NCI-H446 (cell line): ENCODE measurements at regions not wholly inside any gene's neighbourhood (a gene's known extent, or its start where the extent isn't known, plus 50 kb on each side); places are given as distances from the start of the nearest gene placed in this dataset.

Experiments used
- DNase-seq, 2 experiments: peaks; one replicate each; lab custom pipeline; 2025; lab: John Stamatoyannopoulos, UW

DNA sequence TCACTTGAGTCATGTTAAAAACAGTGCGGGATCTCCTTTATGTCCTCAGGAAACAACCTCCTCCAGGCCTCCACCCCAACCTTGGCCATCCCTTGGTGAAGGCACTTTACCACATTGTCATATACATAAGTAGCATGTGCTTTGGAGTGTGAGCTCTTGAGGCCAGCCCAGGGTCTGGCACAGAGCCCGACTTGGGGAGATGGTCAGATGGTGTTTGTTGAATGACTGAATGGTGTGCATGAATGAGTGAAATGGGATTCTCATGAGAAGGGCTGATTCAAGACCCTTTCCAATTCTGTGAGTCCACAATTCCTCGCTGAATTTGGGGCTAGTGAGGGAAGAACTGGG, 52.9 kb upstream of the DLK1 start:
- DNase-seq = no peak

DNA sequence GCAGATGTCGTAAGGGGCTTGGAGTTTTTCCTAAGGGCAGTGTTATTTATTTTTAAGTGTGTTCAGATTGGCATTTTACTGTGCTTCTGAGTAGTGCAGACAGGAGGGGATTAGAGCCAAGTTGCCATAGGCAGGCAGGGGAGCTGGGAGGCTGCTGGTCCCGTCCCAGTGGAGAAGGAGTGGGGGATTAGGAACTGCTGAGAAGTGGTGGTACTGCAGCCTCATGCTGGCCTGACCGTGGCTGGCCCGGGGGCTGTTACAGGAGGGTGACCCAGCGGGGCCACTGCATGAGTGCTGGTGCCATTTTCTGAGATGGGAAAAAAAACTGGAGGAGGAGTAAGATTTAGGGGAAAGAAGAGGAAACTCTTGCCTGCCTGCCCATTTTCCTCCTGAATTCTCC, 52.3 kb upstream of the DLK1 start:
- DNase-seq = no peak

DNA sequence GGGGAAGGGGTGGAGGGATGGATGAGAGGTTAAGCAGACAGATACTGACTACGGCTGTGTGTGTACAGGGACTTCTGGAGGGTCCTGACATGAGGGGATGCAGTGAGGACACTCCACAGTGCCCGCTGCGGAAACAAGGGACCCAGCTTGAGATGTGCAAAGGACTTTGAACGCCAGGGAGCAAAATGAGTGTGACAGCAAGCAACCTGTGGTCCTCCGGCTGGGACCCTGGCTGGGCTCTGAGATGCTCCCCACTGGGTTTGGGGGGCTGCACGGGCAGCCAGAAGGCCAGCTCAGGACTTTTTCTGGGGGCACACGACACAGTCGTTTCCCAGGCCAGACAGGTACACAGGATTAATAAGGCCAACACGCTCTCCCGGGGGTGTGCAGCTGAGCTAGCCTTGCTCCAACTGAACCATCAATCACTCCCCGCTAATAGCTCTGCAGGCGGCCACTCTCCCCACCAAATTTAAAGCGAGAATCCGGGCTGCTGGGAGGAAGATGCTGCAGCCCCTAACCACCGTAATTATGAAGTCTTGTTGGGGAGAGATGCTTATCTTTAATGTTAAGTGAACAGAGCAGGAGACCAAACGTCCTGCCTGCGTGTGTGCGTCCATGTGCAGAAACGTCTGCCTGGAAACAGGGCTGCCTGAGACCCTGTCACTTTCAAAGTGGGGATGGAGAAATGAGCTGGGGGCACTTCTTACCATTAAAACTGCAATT, 51.6 kb upstream of the DLK1 start:
- DNase-seq = no peak

DNA sequence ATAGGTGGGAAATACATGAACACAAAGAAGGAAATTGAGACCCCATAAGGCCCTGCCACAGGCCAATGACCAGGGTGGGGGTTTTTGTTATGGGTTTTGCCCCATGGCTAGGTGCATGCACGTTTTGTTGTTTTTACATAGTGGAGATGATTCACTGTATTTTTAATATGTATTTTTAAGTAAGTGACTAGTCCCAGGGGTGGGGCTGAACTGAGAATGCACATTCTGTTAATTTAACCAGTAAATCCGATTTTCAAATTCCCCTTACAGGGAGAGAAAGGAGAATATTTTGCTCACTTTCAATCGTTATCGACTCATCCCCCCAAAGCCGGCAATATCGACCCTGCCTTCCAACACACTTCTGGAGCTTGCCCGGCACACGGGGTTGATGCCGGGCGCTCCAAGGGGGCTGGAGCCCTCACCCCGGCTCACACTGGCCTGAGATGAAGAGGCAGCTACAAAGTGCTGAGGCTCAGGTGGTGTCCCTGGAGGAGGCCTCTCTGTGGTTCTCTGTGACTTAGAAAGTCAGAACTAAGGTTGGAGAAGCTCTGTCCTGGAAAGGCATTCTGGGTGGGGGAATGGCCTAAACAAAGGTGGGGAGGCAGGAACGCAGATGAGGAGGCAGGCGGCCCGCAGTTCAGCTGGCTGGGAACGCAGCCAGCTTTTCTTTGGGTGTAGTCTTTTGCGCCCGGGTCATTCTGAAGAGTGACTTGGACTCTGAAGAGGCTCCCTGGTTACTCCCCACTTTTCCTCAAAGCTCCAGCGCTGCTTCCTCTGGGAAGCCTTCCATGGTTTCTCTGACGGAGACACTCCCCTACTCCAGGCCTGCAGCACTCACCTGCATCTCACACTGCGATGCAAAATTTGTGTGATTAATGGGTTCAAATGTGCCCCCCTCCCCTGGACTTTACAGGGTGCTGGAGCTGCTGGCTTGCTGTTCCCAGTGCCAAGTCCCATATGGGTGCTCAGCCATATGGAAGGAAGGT, 50.7 kb upstream of the DLK1 start:
- no peak for DNase-seq
